ENCODE measurements at regions not wholly inside any gene's neighbourhood (a gene's known extent, or its start where the extent isn't known, plus 50 kb on each side); places are given as distances from the start of the nearest gene placed in this dataset.
A peak's percentile ranks its signal among the peaks of the same experiment; 100 is the strongest.

DNA sequence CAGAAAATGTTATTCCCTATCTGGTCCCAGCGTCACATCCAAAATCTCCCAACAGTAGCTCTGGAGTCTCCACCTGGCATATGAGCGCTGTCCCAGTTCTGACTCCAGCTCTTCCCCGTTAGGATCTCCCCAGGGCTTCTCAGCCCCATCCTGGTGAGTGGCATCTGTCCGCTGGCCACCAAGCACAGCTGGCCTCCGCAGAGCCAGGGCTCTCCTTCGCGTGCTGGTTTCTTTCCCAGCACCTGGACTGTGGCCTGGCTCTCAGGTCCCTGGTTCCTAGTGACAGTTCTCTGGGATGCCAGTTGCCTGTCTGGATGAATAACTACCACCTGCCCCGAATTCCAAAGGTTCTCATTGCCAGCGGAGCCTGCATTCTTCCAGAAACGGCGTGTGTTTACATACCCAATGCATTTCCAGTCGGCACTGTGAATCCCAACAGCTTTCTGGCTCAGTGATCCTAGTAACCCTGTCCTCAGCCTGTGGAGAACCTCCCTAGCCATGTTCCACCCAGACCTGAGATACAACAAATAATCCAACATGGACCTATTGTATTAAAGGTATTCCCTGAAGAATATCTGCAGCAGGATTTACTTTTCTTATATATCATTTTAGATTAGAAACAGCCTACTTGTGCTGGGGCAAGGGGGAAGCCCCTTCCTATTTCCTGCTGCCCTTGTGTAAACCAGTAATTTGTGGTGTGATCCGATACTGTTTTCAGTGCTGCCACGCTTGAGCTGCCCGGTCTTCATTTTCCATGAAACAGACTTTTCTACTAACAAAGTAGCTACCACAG is 69.9 kb upstream of the PDE10A start:
- no peak for DNase-seq (ENCODE audit: low spot score)
- TF ChIP-seq, protein P1, sequence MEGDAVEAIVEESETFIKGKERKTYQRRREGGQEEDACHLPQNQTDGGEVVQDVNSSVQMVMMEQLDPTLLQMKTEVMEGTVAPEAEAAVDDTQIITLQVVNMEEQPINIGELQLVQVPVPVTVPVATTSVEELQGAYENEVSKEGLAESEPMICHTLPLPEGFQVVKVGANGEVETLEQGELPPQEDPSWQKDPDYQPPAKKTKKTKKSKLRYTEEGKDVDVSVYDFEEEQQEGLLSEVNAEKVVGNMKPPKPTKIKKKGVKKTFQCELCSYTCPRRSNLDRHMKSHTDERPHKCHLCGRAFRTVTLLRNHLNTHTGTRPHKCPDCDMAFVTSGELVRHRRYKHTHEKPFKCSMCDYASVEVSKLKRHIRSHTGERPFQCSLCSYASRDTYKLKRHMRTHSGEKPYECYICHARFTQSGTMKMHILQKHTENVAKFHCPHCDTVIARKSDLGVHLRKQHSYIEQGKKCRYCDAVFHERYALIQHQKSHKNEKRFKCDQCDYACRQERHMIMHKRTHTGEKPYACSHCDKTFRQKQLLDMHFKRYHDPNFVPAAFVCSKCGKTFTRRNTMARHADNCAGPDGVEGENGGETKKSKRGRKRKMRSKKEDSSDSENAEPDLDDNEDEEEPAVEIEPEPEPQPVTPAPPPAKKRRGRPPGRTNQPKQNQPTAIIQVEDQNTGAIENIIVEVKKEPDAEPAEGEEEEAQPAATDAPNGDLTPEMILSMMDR (IDR thresholded peaks at IDR 0.05; ENCODE audit: extremely low read depth, missing control alignments) = no peak

DNA sequence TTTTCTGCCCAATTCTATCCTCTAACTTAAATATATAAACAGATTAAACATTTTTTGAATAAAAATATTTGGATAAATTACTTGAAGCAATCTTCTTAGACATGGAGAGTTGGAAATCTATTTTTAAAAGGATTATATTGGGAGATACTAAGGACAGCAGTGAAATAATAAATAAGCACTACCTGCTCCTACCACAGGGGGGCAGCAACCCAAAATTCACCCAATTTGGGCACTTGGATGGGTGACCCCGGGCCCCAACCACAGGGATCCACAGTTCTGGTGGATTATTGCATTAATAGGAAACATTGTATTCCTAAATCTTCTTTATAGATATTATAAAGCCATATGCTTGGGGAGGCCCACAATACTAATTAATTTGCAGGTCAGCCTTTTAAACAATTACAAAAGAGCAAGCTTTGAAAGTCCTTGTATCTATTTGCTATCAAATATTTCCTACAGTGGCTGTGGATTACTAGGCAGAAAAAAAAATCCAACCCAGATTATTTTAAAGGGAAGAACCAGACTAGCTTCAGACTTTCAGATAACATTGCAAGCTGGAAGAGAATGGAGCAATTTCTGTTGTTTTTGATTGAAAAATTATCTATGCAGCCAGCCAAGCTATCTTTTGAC is 66.4 kb upstream of the PDE10A start:
- peak; percentile 75 for DNase-seq (ENCODE audit: low spot score)
- TF ChIP-seq, protein P1 (IDR thresholded peaks at IDR 0.05; ENCODE audit: extremely low read depth, missing control alignments) = peak; percentile 58

DNA sequence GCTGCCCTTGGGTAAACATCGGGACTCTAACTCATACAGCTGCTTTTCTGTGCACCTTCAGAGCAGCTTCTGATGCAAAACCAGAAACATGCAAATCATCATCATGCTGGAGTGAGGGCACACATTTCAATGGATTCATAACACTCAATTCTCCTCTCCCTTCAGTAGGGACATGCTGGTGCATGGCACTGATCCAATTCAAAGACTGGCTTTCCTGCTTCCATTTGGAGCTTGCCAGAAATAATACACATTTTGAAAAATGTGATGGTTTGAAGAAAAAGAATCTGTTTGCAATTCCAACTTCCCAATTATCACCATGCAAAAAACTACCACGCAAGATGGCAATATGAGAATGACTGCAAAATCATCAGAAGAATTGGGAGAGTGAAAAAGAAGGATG is 65.2 kb upstream of the PDE10A start:
- DNase-seq (ENCODE audit: low spot score) = no peak
- TF ChIP-seq, protein P1 (IDR thresholded peaks at IDR 0.05; ENCODE audit: extremely low read depth, missing control alignments) = no peak

DNA sequence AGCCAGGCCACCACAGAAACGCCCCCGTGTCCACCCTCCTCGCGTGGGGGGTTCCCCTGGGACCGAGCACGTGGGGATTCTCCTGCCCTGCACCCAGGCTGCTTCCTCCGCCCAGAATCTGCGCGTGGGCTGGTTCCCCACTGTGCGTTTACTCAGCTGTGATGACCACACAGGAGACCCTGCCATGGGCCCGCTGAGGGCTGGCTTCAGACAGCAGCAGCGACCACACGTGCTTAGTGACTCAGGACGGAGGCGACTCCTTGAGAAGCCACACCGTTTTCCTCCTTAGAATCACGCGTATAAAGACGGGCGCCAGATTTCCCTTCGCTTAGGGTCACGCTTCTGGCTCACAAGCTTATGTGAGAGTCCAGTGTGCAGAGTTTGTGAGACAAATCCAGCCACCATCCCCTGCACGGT is 63.9 kb upstream of the PDE10A start:
- peak; percentile 1 for DNase-seq (ENCODE audit: low spot score)
- TF ChIP-seq, protein P1 (IDR thresholded peaks at IDR 0.05; ENCODE audit: extremely low read depth, missing control alignments) = no peak

GRCh38 chr6:165726290-165726875 is 63.3 kb upstream of the PDE10A start:
- DNase-seq (ENCODE audit: low spot score) = peak; percentile 5
- TF ChIP-seq, protein P1 (IDR thresholded peaks at IDR 0.05; ENCODE audit: extremely low read depth, missing control alignments) = no peak

DNA sequence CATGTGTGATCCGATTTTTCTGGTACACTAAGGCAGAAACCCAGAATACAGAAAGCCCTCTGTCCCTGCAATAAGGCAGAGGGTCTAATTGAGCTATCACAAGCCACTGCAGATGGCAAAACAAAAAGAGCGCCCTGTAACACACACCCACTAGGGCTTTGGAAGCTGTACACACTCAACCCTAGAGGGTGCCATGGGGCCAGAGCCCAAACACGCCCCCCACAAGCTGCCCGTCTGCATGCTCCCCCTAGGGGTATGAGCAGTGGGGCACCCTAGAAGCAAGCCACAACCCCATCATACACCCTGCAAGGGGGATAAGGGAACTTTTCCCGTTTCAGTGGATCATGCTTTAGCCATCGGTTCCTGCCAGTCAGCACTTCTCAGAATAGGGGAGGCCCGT is 62.2 kb upstream of the PDE10A start:
- DNase-seq (ENCODE audit: low spot score) = no peak
- TF ChIP-seq, protein P1 (IDR thresholded peaks at IDR 0.05; ENCODE audit: extremely low read depth, missing control alignments) = no peak

GRCh38 chr6:165723326-165723725 is 60.3 kb upstream of the PDE10A start:
- TF ChIP-seq, protein P1 (IDR thresholded peaks at IDR 0.05; ENCODE audit: extremely low read depth, missing control alignments) = no peak
- no peak for DNase-seq (ENCODE audit: low spot score)

Measured in GM20000 (cell line).